ENCODE measurements at regions not wholly inside any gene's neighbourhood (a gene's known extent, or its start where the extent isn't known, plus 50 kb on each side); places are given as distances from the start of the nearest gene placed in this dataset.

DNA sequence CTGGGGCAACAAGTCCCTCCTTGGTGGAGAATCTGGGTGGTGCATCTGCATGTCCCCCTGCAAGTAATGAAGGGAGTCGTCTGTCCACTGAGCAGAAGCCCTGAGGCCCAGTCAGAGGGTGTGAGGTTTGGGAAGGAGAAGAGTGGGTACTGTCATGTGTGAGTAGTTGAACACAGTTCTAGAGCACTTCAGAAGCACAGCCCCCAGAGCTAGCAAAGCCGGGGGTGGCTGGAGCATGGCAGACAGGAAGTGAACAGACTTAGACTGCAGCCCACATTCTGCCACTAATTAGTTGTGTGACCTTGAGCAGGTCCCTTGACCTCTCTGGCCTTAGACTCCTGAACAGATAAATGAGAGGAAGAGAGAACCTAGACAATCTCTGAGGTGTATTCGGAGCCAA lies 207.6 kb downstream of the UACA start:
- TF ChIP-seq, protein P1, sequence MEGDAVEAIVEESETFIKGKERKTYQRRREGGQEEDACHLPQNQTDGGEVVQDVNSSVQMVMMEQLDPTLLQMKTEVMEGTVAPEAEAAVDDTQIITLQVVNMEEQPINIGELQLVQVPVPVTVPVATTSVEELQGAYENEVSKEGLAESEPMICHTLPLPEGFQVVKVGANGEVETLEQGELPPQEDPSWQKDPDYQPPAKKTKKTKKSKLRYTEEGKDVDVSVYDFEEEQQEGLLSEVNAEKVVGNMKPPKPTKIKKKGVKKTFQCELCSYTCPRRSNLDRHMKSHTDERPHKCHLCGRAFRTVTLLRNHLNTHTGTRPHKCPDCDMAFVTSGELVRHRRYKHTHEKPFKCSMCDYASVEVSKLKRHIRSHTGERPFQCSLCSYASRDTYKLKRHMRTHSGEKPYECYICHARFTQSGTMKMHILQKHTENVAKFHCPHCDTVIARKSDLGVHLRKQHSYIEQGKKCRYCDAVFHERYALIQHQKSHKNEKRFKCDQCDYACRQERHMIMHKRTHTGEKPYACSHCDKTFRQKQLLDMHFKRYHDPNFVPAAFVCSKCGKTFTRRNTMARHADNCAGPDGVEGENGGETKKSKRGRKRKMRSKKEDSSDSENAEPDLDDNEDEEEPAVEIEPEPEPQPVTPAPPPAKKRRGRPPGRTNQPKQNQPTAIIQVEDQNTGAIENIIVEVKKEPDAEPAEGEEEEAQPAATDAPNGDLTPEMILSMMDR (conservative IDR thresholded peaks at IDR 0.05; ENCODE audit: low read length) = no peak
- no peak for TF ChIP-seq EZH2phosphoT487 (IDR thresholded peaks at IDR 0.05; ENCODE audit: borderline replicate concordance, low read depth, low read length)

Data from OCI-LY7 (cell line).